H1 (cell line): ENCODE measurements at regions not wholly inside any gene's neighbourhood (a gene's known extent, or its start where the extent isn't known, plus 50 kb on each side); places are given as distances from the start of the nearest gene placed in this dataset.

Source experiments
- BACH1 ChIP-seq: IDR thresholded peaks from 2 replicates; pipeline ENCODE4 v1.6.1; 2012; ENCODE audit warnings: low read length, improper control_type of control experiment
- BRCA1 ChIP-seq: IDR thresholded peaks from 2 replicates; pipeline ENCODE4 v1.6.1; 2012; ENCODE audit warnings: low read depth, low read length, improper control_type of control experiment
- CTCF ChIP-seq, 3 experiments: IDR thresholded peaks; 1 replicate in 2 of 3; 2 replicates in 1 of 3; pipeline versions ENCODE4 v1.5.1 to v1.6.1; 2011; ENCODE audit warnings: low read length in 3 of 3, mild to moderate bottlenecking in 3 of 3, inconsistent platforms in 2 of 3, low read depth in 1 of 3, moderate library complexity in 1 of 3; ENCODE audit not compliant: insufficient read depth in 1 of 3; ENCODE audit errors: control extremely low read depth in 1 of 3
- EP300 ChIP-seq, 2 experiments: IDR thresholded peaks; 1 replicate in 1 of 2; 2 replicates in 1 of 2; pipeline ENCODE4 v1.6.1; 2011 to 2012; ENCODE audit warnings: low read depth in 2 of 2, low read length in 2 of 2, mild to moderate bottlenecking in 2 of 2, borderline replicate concordance in 1 of 2, inconsistent platforms in 1 of 2, moderate library complexity in 1 of 2
- EZH2 ChIP-seq: fragments of 200-600 bp; sonication (generic); IDR thresholded peaks from 2 replicates; pipeline ENCODE4 v1.7.1; 2012; ENCODE audit warnings: low read depth, mild to moderate bottlenecking, moderate library complexity, low read length, inconsistent platforms; ENCODE audit not compliant: severe bottlenecking
- MAFK ChIP-seq: IDR thresholded peaks from 2 replicates; pipeline ENCODE4 v1.6.1; 2012; ENCODE audit warnings: low read depth, mild to moderate bottlenecking, improper control_type of control experiment, low read length
- MAX ChIP-seq: IDR thresholded peaks from 2 replicates; pipeline ENCODE4 v1.6.1; 2012; ENCODE audit warnings: inconsistent platforms
- PHF8 ChIP-seq: fragments of 200-600 bp; sonication (generic); conservative IDR thresholded peaks from 2 replicates; pipeline ENCODE4 v1.7.1; 2012; ENCODE audit warnings: low read depth, mild to moderate bottlenecking, inconsistent platforms, low read length, moderate library complexity
- POLR2A ChIP-seq, 2 experiments: IDR thresholded peaks; 1 replicate in 1 of 2; 2 replicates in 1 of 2; pipeline ENCODE4 v1.6.1; 2011; ENCODE audit warnings: low read depth in 2 of 2, low read length in 2 of 2, mild to moderate bottlenecking in 2 of 2; ENCODE audit errors: control extremely low read depth in 1 of 2
- POLR2AphosphoS5 ChIP-seq: IDR thresholded peaks from 2 replicates; pipeline ENCODE4 v1.6.1; 2011; ENCODE audit warnings: low read depth, low read length
- SP2 ChIP-seq: IDR thresholded peaks from 2 replicates; pipeline ENCODE4 v1.6.1; 2012; ENCODE audit warnings: mild to moderate bottlenecking, low read length, inconsistent platforms
- TEAD4 ChIP-seq: IDR thresholded peaks from 2 replicates; pipeline ENCODE4 v1.6.1; 2012; ENCODE audit warnings: low read depth, low read length, inconsistent platforms, mixed read lengths
- YY1 ChIP-seq: IDR thresholded peaks from 2 replicates; pipeline ENCODE4 v1.6.1; 2011; ENCODE audit warnings: low read depth, mild to moderate bottlenecking, low read length

GRCh38 chr1:192929597-192929996 is 120.8 kb downstream of the RGS2 start:
- TF ChIP-seq CTCF (IDR thresholded peaks at IDR 0.05; ENCODE audit: control extremely low read depth in 1 of 3, insufficient read depth in 1 of 3, low read depth in 1 of 3, low read length in 3 of 3), result no peak
- TF ChIP-seq POLR2A (IDR thresholded peaks at IDR 0.05; ENCODE audit: control extremely low read depth in 1 of 2, low read depth in 2 of 2, low read length in 2 of 2), result no peak
- no peak for TF ChIP-seq PHF8
- TF ChIP-seq POLR2AphosphoS5, result no peak
- TF ChIP-seq EP300 (IDR thresholded peaks at IDR 0.05; ENCODE audit: borderline replicate concordance in 1 of 2, low read depth in 2 of 2, low read length in 2 of 2), result no peak
- no peak for TF ChIP-seq TEAD4
- TF ChIP-seq EZH2, result no peak
- TF ChIP-seq MAX, result no peak
- no peak for TF ChIP-seq YY1
- TF ChIP-seq MAFK, result no peak
- TF ChIP-seq BACH1, result no peak
- no peak for TF ChIP-seq BRCA1
- no peak for TF ChIP-seq SP2
